Stimulated activated naive CD8-positive, alpha-beta T cell treated with anti-CD3 and anti-CD28 coated beads, Interleukin-15, amount 100 ng/mL, for 72 hours (primary cell): ENCODE measurements at regions not wholly inside any gene's neighbourhood (a gene's known extent, or its start where the extent isn't known, plus 50 kb on each side); places are given as distances from the start of the nearest gene placed in this dataset.
A peak's percentile ranks its signal among the peaks of the same experiment; 100 is the strongest.

Experiments used
- ATAC-seq: fragments of 150-1000 bp; cut with Tn5 transposase; 2 replicates; pipeline ENCODE4 v1.10.0; 2021; ENCODE audit warnings: mild to moderate bottlenecking, moderate library complexity
- DNase-seq, 2 donors: peaks; one replicate each; pipeline ENCODE4 v3.0.0; 2021 to 2022
- H3K27ac Mint-ChIP-seq, 2 donors: one replicate each; pipeline ENCODE4 v1.8.0; 2022; ENCODE audit warnings: mild to moderate bottlenecking in 2 of 2, mixed read lengths in 2 of 2, moderate library complexity in 2 of 2
- H3K27me3 Mint-ChIP-seq: one replicate; pipeline ENCODE4 v1.8.0; 2022; ENCODE audit warnings: mixed read lengths
- H3K4me1 Mint-ChIP-seq: one replicate; pipeline ENCODE4 v1.8.0; 2022; ENCODE audit warnings: mild to moderate bottlenecking, mixed read lengths
- H3K4me3 Mint-ChIP-seq, 2 donors: one replicate each; pipeline ENCODE4 v1.8.0; 2022; ENCODE audit warnings: mild to moderate bottlenecking in 2 of 2, mixed read lengths in 2 of 2, moderate library complexity in 1 of 2
- H3K9me3 Mint-ChIP-seq, 2 donors: one replicate each; pipeline ENCODE4 v1.8.0; 2022; ENCODE audit warnings: mixed read lengths in 2 of 2

DNA sequence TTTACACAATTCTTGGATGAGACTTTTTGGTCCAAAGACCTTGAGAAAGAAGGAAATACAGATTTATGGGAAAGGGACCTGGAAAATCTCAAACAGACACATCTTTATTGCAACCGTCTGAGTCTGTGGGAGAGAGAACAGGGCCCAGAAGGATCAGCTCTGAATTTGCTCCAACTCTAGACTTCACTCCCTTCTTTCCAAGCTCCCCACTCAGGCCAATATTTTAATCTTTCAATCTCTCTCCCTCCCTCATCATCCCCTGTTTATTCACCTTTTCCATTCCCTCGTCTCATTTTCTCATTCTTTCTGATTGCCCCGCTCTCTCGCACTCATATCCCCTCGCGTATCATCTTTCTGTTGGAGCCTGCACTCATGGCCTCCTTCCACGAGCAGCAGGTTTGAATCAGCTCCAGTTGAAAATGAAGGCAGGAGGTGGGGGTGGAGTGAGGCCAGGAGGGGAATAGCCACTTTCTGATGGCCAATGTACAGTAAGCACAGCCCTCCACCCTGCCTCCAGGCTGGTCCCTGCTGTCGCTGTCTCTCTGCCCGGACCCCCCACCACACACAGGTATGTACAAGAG lies 63.6 kb upstream of the BOC start:
- DNase-seq: no peak
- no peaks in the 10 kb centered on the region for H3K9me3 Mint-ChIP-seq
- peaks cover 15% of the 10 kb centered on the region for H3K27me3 Mint-ChIP-seq
- H3K4me1 Mint-ChIP-seq: no peaks in the 10 kb centered on the region
- no peak for ATAC-seq
- H3K27ac Mint-ChIP-seq: no peak overlapping the region
- no peak overlapping the region for H3K4me3 Mint-ChIP-seq

DNA sequence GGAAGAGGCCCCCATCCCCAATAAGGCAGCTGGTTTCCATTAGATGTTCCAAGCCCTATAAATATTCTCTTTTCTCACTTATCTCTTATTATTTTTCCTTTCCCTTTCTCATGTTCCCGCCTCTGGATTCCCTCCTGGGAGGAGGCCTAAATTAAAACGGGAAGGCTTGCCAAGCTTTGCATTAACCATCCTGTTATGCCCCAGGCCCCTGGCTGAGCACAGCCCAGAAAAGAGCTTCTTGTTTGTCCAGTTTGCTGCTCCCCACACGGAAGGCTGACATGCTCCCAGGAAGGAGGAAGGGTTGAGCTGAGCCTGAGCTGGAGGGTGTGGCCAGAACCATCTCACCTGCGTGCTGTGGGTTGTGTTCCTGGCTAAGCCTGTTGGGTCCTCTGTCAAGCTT lies 63.1 kb upstream of the BOC start:
- peaks cover 15% of the 10 kb centered on the region for H3K27me3 Mint-ChIP-seq
- H3K9me3 Mint-ChIP-seq: no peaks in the 10 kb centered on the region

DNA sequence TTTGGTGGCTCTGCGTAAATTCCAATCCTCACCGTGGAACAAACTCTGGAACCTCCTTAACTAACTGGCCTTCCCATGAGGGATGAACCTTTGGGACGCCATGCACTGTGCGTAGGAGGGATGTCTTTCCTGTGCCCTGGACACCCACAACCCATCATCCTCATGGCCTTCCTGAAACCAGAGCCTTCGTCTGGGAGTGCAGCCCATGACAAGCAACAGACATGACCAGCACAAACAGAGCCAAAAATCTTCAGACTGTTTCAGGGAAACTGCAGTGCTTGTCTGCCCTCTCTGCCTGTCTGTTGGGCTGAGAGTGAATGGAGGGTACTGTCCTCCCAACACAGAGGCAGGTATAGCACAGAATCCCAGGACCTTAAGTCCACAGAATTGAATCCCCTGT lies 61.1 kb upstream of the BOC start:
- Mint-ChIP-seq H3K27ac (peak overlapping the region in 1 of 2 donors; percentile 7), H3K27me3 (peaks cover 15% of the 10 kb centered on the region), H3K4me3 (no peak overlapping the region), H3K9me3 (no peaks in the 10 kb centered on the region), H3K4me1 (no peaks in the 10 kb centered on the region)
- no peak for ATAC-seq
- no peak for DNase-seq

More for the DNA sequence above, 63.1 kb upstream of the BOC start:
- H3K4me3 Mint-ChIP-seq: no peak overlapping the region
- H3K27ac Mint-ChIP-seq: peak overlapping the region in 1 of 2 donors; percentile 61
- ATAC-seq: no peak
- DNase-seq: no peak
- no peaks in the 10 kb centered on the region for H3K4me1 Mint-ChIP-seq

DNA sequence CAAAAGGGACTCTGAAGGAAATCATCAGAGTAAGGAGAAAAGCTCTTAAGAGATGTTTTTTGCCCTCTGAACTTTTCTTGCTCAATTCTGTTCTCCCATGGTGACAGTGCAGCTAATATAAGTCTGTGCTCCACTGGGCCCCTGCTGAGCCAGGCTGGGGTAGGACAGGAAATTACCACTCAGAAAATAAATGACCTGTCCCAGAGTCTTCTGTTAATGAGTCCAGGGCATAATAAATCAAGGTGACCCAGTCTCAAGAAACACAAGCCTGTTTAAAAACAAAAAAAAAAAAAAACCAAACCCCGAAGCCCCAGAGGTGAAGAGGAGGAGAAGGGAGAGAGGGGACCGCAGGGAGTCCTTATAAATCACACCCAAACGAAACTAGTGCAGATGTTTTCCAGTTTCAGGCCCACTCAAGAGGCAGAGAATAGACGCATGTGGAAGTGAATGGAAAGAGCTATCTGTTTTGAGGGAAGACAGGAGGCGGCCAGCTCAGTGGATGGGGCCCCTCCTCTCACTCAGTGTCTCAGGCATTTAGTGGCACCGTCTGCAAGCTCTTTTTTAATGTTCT lies 59.8 kb upstream of the BOC start:
- Mint-ChIP-seq H3K4me3 (no peak overlapping the region), H3K4me1 (no peaks in the 10 kb centered on the region), H3K9me3 (no peaks in the 10 kb centered on the region), H3K27me3 (peaks cover 15% of the 10 kb centered on the region), H3K27ac (no peak overlapping the region)
- ATAC-seq (no peak), DNase-seq (no peak)

DNA sequence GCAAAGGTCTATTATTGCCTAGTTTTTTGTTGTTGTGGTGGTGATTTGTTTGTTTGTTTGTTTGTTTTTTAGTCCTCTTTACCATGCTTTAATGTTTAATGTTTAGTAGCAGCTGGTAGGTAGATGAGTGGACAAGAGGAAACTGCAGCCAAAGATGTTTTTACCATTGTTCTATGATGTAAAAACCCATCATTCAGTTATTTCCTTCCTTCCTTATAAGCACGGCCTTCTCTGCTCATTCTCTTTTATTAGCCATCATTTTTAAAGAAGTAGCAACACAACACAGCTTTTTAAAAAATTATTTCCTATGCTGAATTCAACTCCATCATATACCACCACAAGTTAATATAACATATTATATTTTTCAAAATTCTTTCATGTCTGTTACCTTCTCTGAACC lies 58.5 kb upstream of the BOC start:
- H3K9me3 Mint-ChIP-seq: no peaks in the 10 kb centered on the region
- H3K4me1 Mint-ChIP-seq: no peaks in the 10 kb centered on the region
- H3K27me3 Mint-ChIP-seq: peaks cover 15% of the 10 kb centered on the region
- DNase-seq: no peak
- no peak overlapping the region for H3K4me3 Mint-ChIP-seq
- no peak for ATAC-seq
- H3K27ac Mint-ChIP-seq: no peak overlapping the region

DNA sequence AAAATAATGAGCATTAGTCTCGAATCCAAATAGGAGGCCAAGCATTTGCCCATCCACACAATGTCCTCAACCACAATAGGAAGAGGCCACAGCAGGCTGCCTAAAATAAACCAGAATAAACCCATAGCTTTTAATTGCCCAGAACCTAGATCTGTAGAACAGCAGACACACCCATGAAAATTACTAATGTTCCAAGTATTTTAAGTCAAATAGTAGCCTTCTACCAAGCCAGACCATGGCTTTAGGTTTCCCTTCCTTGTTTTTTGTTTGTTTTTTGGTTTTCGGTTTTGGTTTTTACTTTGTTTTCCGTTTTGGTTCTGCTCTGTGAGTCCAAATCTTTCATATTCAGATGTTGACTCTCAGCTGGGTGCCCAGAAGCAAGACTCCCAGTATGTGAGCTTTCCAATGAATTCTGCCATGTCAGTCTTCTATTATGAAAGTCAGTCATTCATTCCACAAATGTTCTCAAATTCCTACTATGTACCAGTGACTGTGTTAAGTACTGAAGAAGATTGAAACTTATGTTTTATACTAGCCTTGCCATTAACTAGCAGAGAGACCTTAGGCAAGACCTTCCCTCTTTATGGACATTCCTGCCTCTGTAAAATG lies 57.8 kb upstream of the BOC start:
- peak overlapping the region in 1 of 2 donors; percentile 67 for H3K27ac Mint-ChIP-seq
- H3K4me1 Mint-ChIP-seq: no peaks in the 10 kb centered on the region
- H3K4me3 Mint-ChIP-seq: no peak overlapping the region
- ATAC-seq (no peak), DNase-seq (no peak)
- no peaks in the 10 kb centered on the region for H3K9me3 Mint-ChIP-seq
- peaks cover 15% of the 10 kb centered on the region for H3K27me3 Mint-ChIP-seq

DNA sequence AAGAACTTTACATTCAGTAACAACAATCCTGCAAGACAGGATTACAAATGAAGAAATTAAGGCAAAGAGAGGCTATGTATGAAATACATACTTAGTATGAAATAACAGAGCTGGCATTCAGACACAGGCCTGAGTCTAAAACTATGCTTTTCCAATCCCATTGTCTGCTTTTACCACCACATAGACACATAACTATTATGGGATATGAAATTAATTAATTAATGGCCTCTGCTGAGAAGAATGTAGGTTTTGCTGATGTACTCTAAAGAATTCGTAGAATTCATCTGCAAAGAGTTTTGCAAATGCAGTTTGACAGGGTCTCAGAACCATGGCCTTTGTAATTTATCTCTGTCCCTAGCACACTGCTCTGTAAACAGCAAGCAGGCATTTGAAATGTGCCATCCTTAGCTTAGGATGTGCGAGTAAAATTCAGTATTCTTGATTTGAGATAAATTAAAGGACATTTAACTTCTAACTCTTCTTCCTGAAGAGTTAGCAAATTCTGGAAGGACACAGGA lies 54.5 kb upstream of the BOC start:
- H3K9me3 Mint-ChIP-seq: peaks cover 0 to 4% of the 10 kb centered on the region in 2 donors

DNA sequence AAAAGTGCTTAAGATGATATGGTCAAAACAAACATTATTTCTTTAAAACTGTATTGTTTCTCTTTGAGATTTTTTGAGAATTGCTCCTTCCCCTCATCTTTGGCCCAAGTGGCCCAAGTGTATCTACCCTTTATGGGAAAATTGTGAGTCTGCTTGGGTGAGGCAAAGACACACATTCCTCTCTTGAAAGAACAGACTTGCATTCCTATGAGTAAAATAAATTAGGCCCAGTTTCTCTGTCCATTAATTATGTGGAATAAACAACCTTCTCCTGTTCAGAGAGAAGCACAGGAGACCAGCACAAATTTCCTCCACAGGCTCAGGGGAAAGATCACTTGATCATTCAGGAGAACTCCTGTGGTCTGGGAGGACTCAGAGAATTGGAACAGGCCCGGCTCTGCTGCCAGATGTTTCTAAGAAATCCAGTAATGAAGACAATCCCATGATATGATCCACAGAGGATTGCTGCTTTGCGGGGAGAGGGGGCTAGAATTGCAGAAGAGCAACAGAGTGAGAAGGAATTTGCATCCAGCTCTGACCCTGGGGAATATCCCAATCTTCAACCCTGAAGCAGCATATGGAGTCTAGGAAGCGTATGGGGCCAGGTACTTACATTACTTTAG lies 53.8 kb upstream of the BOC start:
- DNase-seq (no peak), ATAC-seq (no peak)
- H3K4me3 Mint-ChIP-seq: no peak overlapping the region
- H3K4me1 Mint-ChIP-seq: no peaks in the 10 kb centered on the region
- H3K27me3 Mint-ChIP-seq: no peaks in the 10 kb centered on the region
- no peak overlapping the region for H3K27ac Mint-ChIP-seq
- H3K9me3 Mint-ChIP-seq: peaks cover 0 to 4% of the 10 kb centered on the region in 2 donors

More for the DNA sequence above, 54.5 kb upstream of the BOC start:
- ATAC-seq (no peak), DNase-seq (no peak)
- Mint-ChIP-seq H3K4me1 (no peaks in the 10 kb centered on the region), H3K27me3 (peaks cover under 1% of the 10 kb centered on the region), H3K27ac (no peak overlapping the region), H3K4me3 (no peak overlapping the region)

DNA sequence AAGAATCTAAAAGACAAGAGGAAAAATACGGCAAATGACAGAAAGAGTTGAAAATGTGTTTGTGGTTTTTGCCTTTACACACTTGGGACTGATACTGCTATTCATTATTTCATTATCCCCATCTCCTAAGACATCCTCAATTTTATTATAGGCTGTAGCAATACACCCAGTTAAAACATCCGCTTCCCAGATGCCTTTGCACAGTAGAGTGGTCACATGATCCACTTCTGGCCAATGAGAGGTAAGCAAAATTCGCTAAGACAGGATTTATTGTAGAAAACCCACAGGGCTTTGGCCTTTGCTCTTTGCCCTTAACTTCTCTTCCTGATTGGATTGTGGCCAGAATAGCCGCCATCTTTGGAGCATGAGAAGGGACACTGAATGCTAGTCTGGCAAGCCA lies 53.2 kb upstream of the BOC start:
- DNase-seq: no peak
- Mint-ChIP-seq H3K4me1 (no peaks in the 10 kb centered on the region), H3K4me3 (no peak overlapping the region), H3K9me3 (peaks cover 0 to 4% of the 10 kb centered on the region in 2 donors), H3K27ac (no peak overlapping the region), H3K27me3 (no peaks in the 10 kb centered on the region)
- no peak for ATAC-seq
